GM18909 (cell line): ENCODE measurements at regions not wholly inside any gene's neighbourhood (a gene's known extent, or its start where the extent isn't known, plus 50 kb on each side); places are given as distances from the start of the nearest gene placed in this dataset.
"Not testable (repeated sequence)": the region's sequence is repeated elsewhere in the genome, so short reads cannot be mapped to it uniquely, and the experiment has no call there.

Source experiments
- ATAC-seq: cut with Tn5 transposase; IDR thresholded peaks from one replicate; pipeline ENCODE4 v1.9.1; 2021; ENCODE audit warnings: mild to moderate bottlenecking; ENCODE audit not compliant: unreplicated experiment, poor library complexity

GRCh38 chr14:82994547-82994946 is 1460.9 kb upstream of the SEL1L start:
- ATAC-seq = not testable (repeated sequence)

GRCh38 chr14:82999802-83000201 is 1466.1 kb upstream of the SEL1L start:
- ATAC-seq = no peak

GRCh38 chr14:83004456-83005006 is 1470.9 kb upstream of the SEL1L start:
- no peak for ATAC-seq

GRCh38 chr14:83006121-83006670 is 1472.5 kb upstream of the SEL1L start:
- no peak for ATAC-seq

GRCh38 chr14:83007052-83007451 is 1473.4 kb upstream of the SEL1L start:
- ATAC-seq = not testable (repeated sequence)

GRCh38 chr14:83007641-83008225 is 1474.1 kb upstream of the SEL1L start:
- ATAC-seq = no peak

GRCh38 chr14:83017296-83017695 is 1483.6 kb upstream of the SEL1L start:
- ATAC-seq = no peak

- no peak for ATAC-seq
Observed at GRCh38 chr14:83019744-83020414, 1486.2 kb upstream of the SEL1L start.

- no peak for ATAC-seq
Observed at GRCh38 chr14:83021323-83021722, 1487.7 kb upstream of the SEL1L start.

GRCh38 chr14:83023369-83023768 is 1489.7 kb upstream of the SEL1L start:
- ATAC-seq = no peak

GRCh38 chr14:83041224-83041623 is 1507.6 kb upstream of the SEL1L start:
- no peak for ATAC-seq

- ATAC-seq = no peak
Observed at GRCh38 chr14:83042858-83043257, 1509.2 kb upstream of the SEL1L start.

GRCh38 chr14:83044001-83044400 is 1510.3 kb upstream of the SEL1L start:
- no peak for ATAC-seq

GRCh38 chr14:83047059-83047830 is 1513.6 kb upstream of the SEL1L start:
- ATAC-seq = no peak

GRCh38 chr14:83053022-83053710 is 1519.5 kb upstream of the SEL1L start:
- no peak for ATAC-seq

- no peak for ATAC-seq
Observed at GRCh38 chr14:83058068-83058467, 1524.4 kb upstream of the SEL1L start.

- ATAC-seq = no peak
Observed at GRCh38 chr14:83071888-83072501, 1538.3 kb upstream of the SEL1L start.

GRCh38 chr14:83085136-83085535 is 1551.5 kb upstream of the SEL1L start:
- ATAC-seq = no peak

GRCh38 chr14:83085725-83086124 is 1552.1 kb upstream of the SEL1L start:
- ATAC-seq = no peak
